ENCODE measurements at regions not wholly inside any gene's neighbourhood (a gene's known extent, or its start where the extent isn't known, plus 50 kb on each side); places are given as distances from the start of the nearest gene placed in this dataset.
A peak's percentile ranks its signal among the peaks of the same experiment; 100 is the strongest.

GRCh38 chr13:61255040-61255796 lies 160.4 kb downstream of the PCDH20 start (continued):
- TF ChIP-seq CHD7 (IDR thresholded peaks at IDR 0.05; ENCODE audit: insufficient replicate concordance, low read length) (peak; percentile 21), GABPA (IDR thresholded peaks at IDR 0.05; ENCODE audit: borderline replicate concordance, insufficient read depth, low read length) (no peak), SRF (IDR thresholded peaks at IDR 0.05; ENCODE audit: low read depth, low read length) (peak; percentile 91), PHF8 (conservative IDR thresholded peaks at IDR 0.05; ENCODE audit: low read depth, low read length) (no peak)
